C1 segment of cervical spinal cord (tissue), 14 donors: ENCODE measurements at regions not wholly inside any gene's neighbourhood (a gene's known extent, or its start where the extent isn't known, plus 50 kb on each side); places are given as distances from the start of the nearest gene placed in this dataset.

ENCODE experiments used
- DNase-seq, 14 donors: peaks; one replicate each; lab custom pipeline; 2025; lab: John Stamatoyannopoulos, UW

DNA sequence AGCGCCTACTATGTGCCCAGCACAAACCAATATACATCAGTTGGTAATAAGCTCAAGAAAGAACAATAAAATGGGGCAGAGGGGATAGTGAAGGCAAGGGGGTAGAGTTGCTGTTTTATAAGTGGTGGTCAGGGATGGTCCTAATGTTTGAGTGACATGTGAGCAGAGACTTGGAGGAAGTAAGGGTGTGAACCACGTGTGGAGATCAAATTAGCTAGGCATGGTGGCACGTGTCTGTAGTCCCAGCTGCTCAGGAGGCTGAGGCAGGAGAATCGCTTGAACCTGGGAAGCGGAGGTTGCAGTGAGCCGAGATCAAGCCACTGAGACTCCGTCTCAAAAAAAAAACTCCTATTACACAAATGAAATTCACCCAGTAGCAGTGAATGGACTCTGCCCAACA is 56.5 kb downstream of the IRX6 start:
- no peak for DNase-seq

DNA sequence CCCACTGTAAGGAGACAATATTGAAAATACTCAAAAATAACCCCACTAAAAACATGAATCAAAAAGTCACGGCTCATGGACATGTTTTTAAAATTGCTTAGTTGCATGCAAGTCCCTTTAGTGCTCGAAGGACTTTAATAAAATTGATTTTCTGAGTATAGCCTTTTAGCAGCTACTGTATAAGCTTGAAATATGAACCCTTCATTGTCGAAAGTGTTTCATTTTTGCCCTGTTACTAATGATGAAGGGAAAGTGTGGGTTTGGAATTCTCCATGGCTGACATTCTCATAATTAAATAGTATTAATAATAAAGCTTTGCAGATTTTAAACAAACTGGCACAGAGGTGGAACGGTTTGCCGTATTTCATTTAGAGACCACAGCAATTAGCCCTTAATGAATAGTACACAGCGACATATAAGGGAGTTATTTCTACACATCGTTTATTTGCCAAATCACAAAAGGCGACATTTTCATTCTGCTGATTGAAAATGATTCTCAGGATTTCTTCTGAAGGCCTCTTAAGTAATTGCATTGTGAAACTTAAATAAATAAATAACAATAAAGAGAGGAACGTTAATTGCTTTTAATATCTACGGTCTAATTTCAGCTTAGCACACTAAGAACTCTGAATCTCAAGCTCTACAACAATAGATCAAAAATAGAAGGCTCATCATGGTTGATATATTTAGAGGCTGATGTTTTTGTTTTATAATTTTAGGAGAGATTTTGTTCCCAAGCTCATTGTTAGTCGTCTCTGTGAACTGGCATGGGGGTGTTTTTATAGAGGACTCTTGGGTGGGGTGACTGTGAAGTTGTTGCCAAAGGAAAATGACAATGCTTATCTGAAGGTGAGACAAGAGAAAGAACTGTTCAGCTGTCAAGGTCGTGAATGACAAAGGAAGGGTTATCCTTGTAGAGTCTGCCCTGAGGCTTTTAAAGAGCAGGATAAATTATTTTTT is 60.6 kb downstream of the IRX6 start:
- DNase-seq, result no peak

DNA sequence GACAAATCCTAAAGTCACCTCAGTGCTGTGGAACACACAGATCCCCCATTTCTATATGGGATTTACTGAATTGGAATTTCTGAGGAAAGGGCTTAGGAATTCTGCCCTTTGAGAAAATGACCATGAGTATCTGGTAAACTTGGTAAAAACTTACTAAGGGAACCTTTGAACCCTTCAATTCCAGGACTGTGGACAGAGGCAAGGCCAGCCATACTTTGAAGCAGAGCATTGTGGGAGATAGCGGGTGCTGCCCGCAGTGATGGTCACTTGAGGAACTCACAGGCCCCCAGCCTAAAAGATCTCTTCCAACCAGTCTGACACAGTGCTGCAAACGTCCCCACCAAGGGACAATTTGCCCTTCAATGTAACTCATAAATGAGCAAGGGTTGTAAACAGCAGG is 61.4 kb downstream of the IRX6 start:
- DNase-seq, result no peak

DNA sequence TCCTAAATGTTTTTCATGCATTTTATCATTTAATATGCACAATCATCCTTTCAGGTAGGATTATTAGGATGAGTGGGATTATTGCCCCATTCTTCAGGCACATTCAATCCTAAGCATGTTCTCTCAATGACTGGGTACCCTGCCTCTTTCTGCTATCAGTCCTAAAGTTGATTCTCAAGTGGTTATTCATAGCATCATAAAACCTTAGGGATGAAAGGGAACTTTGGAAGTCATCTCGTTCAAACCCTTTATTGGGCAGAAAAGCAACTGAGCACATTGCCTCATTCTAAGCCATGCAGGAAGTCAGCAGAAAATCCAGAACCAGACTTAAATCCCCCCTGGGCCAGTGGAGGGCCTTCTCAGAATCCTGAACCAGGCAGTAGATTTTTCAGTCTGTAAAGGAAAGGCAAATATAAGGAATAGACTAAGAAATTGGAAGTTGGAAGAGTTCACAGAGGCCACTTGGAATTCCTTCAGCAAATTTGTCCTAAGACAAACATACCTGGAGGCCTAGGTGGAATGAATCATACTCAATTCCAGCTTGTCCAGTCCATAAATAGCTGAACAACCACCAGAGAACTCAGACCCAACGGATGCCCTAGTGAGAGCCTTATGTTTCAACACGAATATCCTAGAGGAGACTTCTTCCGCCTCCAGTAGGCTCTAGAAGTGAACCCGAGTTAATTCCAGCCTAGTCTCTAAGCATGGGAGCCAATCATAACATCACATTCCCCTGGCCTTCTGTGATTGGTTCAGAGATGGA is 62.7 kb downstream of the IRX6 start:
- no peak for DNase-seq

DNA sequence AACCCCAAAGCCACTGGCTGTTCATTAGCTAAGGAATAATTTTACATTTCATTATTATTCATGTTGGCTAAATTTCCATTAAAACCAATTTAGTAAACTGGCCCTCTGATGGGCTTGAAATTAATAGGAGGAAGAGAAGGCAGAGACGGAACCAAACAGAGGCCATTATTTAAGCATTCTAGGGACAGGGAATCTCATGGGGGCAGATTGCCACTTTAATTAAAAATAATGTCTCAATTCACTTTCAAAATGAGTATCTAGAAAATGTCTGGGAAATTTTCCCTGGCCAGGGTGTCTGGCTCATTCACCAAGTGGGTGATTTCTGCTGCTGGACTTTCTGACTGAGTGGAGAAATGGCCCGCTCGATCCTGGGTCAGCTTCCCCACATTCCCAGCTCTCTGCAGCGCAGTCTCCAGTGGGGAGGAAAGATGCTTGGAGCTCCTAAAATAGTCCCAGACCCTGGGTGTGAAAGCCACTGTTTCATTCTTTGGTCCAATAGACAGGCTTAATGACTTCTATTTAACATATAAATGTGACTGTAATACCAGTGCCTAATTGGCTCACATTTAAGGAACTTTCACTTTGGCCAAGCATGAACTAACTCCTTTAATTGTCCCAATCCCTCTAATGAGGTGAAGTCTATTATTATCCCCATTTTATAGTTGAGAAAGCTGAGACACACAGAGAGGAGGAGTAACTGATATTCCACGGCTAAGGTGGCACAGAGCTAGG is 64.3 kb downstream of the IRX6 start:
- DNase-seq, result peak in 1 of 14 donors; percentile 4

DNA sequence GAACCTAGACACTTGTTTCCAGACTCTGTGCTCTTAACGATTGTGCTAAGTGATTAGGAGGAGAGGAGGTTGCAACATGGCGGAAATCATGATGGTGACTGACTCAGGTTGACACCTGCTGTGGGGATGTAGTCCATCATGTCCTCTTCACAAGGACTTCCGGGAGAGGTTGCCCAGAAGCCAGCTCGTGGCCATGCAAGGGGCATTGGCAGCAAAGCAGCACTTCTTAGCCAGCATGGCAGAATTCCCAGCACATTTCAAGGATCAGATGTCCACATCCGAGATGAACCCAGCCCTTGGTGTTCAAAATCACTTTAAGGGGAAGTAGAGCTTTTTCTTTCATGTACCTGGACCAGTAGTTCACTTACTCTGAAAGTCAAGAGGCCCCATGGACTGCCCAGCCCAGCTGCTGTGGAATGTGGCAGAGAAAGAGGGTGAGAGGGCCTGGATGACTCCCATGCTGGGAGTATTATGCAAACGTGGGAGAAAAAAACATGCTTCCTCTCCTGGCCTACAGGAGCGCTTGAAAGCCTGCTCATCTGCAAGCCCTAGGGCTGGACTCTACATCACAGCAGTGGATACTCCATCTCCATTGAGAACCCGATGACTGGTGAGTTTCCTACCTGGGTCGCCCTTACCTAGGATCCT is 65.5 kb downstream of the IRX6 start:
- DNase-seq, result peak in 8 of 14 donors; percentile 5 to 70 (median 20)

DNA sequence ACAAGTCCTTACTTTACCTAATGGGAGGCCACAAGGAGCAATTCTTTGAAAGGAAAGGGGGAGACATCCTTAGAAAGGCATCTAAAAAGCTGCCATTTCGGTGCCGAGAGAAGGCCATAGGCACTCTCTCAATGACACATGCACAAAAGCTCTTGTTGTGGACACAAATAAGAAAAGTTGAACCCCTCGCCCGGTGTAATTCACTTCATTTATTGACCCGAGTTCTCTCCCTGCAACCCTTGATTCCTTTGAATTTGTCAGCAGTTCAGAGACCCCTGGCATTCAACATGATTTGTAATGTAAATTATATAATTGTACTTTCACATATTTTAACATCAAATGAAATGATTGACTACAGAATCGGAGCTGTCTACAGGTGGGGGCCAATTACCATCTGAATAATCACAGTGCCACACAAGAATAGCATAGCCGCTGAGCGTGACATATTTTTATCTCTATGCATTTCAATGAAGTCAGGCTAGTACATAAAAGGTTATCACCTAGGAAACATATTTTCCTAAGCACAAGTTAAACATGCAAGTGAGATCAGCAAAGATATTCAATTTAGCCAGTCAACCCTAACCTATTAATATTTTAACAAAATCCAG is 66.7 kb downstream of the IRX6 start:
- DNase-seq, result no peak

DNA sequence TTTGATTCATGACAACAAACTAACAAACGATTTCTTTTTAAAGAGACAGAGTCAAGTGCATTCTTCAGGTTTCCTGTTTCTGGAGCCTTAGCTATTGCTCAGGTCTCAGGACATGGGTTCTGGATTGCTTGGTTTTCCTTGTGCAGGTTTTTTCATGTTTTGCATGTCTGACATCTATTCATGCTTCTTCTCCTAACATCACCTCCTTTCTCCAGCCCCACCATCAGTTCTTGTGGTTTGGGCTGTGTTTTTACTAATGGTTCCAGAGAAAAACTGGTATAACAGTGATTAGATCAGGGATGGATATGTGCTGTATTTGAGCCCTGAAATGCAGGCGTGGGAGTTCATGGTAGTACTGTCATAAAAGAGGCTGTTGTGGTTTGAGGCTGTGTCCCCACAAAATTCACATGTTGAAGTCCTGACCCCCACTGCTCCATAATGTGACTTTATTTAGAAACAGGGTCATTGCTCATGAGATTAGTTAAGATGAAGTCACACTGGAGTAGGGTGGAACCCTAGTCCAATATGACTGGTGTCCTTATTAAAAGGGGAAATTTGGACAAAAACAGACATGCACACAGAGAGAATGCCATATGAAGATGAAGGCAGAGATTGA is 67.9 kb downstream of the IRX6 start:
- no peak for DNase-seq

DNA sequence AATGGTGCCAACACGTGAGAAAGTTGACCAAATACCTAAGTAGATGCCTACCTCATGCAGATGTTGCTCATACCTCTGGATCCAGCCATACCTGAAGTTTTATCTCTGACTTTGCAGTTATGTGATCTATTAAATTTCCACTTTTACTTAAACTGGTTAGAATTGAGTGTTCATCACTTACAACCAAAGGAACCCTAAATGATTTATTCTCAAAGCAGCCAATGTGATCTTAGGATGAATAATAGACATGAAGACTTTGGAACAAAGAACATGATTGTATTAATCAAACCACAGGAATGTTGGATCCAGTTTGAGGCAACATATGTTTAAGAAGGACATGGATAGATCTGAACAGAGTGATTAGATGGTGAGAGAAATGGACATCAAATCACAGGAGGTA is 68.7 kb downstream of the IRX6 start:
- no peak for DNase-seq

DNA sequence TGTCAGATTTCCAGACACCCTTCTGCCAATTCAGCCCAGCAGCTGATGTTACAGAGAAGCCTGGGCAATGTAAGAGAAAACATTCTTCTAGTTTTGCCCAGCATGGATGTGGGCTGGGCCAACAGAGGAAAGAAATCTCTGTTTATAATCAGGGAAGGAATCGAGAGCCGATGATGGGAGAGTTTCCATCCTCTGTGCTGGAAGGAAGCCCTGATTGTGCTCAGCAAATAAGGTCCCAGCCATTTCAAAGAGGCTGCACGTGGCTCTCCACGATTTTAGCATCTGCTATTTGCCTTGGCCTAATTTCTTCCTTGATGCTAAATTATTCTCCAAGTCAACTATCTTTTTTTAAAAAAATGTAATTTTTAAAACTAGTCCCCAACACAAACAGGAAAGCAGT is 70.0 kb downstream of the IRX6 start:
- DNase-seq, result peak in 1 of 14 donors; percentile 23

DNA sequence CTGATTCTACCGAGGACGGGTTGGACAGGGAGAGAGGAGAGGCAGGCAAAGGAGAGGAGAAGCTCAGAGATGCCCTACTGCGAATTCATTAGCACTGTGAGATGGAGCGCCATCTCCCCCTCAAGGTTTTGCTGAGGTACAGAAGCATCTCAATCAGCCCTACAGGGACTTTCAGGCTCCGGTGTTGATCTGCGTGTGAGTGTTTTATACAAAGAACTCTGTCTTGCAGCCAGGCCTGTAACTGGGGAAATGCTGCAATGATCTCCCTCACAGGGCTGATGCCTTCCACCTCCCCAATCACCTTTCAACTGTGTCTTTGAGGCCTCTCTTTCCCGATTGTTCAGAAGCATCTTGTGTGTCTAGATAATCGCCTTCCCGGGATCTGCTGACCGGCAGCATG is 74.8 kb downstream of the IRX6 start:
- no peak for DNase-seq

DNA sequence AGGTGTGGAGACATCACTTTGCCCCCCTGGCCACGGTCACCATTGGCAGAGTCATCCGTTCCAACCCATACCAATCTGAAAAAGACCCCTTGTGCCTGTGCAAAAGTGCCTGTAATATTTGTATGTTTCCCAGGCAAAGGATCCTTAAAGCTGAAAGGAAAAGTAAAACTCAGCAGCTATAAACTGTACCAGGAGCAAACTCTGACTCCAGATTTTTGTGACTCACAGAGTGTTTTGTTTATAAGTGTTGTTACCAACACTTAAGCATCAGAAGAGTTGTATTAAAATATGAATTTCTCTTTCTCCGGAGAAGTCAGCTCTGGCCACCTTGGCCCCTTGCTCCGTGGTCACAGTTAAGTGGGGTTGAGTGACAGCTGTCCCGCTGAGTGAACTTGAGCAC is 75.9 kb downstream of the IRX6 start:
- no peak for DNase-seq

DNA sequence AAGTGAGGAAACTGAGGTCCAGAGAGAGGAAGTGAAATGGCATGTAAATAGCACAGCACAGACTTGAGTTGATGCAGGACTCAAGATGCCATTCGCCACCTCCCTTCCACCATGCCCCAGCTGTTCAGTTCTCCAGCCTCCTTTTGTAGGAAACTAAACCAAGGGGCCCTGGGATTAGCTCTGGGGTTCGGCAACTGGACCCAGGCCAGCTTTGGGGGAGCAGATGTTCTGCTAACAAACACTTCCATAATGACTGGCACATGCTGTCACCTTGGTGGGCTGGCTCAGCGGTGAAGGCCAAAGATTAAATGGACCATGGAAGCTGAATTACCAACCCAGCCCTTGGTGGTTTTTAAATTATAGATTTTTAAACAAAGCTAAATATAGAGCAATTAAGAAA is 77.0 kb downstream of the IRX6 start:
- DNase-seq, result no peak

DNA sequence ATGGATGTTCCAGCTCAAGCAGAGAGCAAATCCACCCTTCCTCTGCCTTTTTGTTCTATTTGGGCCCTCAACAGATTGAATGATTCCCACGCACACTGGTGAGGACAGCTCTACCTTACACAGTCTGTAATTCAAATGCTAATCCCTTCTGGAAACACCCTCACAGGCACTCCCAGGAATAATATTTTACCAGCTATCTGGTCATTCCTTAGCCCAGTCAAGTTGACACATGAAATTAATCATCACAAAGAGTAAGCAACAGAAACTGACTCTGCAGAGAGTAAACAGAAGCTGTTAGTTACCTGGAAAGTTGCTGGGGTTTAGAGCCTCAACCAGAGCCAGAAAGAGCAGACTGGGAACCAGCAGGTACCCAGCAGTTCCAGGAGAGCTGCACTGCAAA is 75.5 kb upstream of the MMP2 start:
- no peak for DNase-seq

DNA sequence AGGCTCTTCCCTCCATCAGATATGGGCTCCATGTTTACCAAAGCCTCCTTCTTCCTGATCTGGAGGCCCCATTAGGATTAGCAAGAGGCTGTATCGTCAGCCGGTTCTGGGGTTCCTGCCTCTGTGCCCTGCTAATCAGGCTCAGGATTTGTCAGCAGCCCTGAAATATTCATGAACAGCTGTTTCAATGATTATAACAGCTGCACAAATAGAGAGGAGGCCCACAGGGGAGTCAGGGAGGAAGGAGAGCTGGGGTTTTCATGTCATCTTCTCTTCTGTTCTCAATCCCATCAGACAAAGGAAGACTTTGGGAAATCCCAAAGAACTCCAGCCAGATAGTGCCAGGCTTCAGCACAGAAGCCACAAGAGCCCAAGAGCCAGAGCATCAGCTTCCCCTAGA is 72.3 kb upstream of the MMP2 start:
- no peak for DNase-seq

DNA sequence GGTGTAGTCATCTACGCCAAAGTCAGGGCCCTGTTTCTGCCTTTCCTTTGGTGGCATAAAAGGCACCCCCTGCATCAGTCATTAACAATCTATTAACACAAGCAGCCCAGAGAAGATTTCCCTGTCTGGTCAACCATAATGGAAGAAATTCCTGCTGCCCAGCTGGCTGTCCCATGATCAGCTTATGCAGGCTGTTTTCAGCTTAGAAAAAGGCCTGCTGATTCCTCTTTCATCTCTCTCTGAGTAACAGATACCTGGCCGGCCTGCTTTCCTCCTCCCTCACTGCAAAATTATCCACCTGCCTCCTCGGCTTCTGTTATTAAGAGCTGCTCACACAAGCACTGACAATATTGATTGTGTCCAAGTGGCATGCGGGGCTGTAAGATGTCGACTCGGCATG is 70.3 kb upstream of the MMP2 start:
- no peak for DNase-seq

DNA sequence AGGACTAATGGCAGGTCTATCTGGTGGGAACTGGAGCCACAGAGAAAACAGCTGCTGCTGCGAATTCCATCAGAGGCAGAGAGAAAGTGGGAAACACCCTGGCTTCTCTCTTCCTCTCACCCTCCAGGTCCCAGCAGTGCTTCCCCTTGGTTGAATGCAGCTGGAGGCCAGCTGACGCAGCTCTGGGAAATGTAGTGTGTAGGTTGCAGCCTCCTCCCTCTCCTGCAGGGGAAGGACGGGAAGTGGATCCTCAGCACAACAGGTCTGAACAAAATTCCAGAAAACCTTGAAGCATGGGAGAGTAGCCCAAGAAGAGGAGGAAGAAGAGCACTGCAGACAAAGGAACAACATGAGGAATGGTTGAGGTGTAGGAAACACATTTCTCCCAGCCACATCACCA is 67.8 kb upstream of the MMP2 start:
- no peak for DNase-seq

DNA sequence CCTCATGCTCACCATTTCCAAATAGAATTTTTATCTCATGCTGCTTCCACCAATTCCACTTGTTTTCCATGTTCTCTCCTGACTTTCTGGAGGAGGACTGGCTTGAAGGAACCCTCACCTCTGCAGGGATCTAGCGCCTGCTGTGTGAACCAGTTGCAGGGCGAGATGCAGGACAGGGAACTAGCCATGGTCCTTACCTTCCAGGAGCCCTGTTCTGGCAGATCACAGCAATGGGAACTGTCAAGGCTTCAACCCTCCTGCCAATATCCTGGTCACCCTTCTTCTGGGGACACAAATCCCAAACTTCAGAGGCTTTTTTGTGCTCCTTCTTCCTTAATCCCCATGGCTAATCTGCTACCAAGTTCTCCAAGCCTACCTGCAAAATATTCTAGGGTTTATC is 60.4 kb upstream of the MMP2 start:
- no peak for DNase-seq

DNA sequence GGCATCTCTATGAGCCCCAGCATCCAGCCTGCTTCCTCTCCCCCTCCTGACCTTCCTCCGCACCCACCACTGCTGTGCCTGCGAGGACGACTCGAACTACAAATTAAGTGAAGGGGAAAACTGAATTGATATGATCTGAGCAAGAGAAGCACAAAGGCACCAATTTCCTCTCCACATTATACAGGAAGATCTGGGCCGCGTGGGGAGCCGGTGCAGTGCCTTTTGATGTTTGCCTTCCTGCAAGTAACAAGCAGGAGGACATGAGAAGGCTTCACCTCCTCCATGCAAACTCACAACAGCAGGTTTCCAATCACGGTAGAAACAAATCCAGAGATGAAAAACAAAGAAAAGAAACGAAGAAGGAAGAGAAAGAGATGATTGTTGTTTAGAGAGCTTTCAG is 57.8 kb upstream of the MMP2 start:
- no peak for DNase-seq

DNA sequence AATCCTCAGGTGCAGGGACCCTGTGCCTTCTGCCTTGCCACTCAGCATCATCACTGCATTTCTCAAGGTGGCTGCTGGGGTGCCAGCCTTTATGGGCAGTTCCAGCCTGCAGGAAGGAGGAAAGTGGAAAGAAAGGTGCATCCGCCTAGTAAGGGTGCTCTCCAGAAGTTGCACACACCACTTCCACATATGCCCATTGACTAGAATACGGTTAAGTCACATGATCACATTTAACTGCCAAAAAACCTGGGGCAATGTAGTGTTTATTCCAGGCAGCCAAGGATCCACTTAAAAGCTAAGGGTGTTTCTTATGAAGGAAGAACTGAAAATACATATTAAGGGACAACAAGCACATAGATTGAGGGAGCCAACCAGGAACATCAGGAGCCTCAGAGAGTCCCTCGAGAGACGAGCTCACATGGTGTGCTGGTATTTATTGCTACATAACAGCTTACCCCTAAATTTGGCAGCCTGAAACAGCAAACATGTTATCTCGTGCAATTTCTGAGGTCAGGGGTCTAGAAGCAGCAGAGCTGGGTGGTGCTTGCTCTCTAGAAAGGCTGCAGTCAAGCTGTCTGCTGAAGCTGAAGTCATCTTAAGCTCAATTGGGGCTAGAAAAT is 52.0 kb upstream of the MMP2 start:
- no peak for DNase-seq
